ENCODE measurements at regions not wholly inside any gene's neighbourhood (a gene's known extent, or its start where the extent isn't known, plus 50 kb on each side); places are given as distances from the start of the nearest gene placed in this dataset.

DNA sequence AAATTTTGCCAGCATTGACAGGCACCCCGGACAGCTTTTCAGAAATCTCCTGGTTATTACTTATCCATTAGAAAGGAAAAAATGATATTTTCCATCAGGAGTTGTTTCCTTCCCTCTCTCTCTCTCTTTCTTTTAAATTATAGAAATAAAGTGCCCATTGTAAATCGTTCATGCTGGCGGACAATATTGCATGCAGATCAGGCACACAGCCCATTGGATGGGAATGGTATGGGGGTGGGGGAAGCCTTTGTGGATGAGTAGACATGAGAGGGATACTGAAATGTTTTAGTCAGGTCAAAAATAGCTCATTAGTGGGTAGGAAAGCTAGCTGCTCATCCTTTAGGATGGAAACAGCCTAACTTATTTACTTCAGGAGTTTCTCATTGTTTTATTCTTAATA, 764.9 kb upstream of the MMS22L start:
- no peak overlapping the region for H3K4me2 ChIP-seq (ENCODE audit: insufficient read depth in 1 of 2, low read depth in 2 of 2, low read length in 2 of 2)
- WGBS, 2 experiments (ENCODE audit: extremely low coverage in 1 of 2, insufficient coverage in 1 of 2, insufficient read length in 1 of 2, insufficient replicate concordance in 2 of 2, low coverage in 1 of 2, low lambda C conversion rate in 2 of 2, missing lambda C conversion rate in 1 of 2): 85% methylated on average over 3 of the region's 3 CpGs; no CpG with 5 or more reads in 1 of the 2 experiments

More for the DNA sequence above, 764.9 kb upstream of the MMS22L start:
- Histone ChIP-seq H3K27ac (ENCODE audit: low read depth, low read length) (no peak overlapping the region), H4K8ac (ENCODE audit: extremely low read depth, insufficient read depth, low read length) (no peak overlapping the region), H3K27me3 (replicated peaks in 1 of 4; ENCODE audit: control insufficient read depth in 3 of 4, extremely low read depth in 1 of 4, insufficient read depth in 3 of 4, low read length in 3 of 4) (no peaks in the 10 kb centered on the region), H3K4me1 (replicated peaks in 1 of 4; ENCODE audit: control insufficient read depth in 3 of 4, insufficient read depth in 4 of 4, low read length in 3 of 4) (peaks cover 0 to 25% (median 19%) of the 10 kb centered on the region in 4 experiments; a peak in 5 of 7 replicates), H3K9me3 (ENCODE audit: insufficient read depth in 2 of 2, low read depth in 1 of 2, low read length in 1 of 2) (no peaks in the 10 kb centered on the region), H3K4ac (replicated peaks; ENCODE audit: insufficient read length, low read depth, low read length) (no peak overlapping the region), H3K56ac (replicated peaks; ENCODE audit: insufficient read length, low read depth, low read length) (no peak overlapping the region), H3K23ac (ENCODE audit: insufficient read length) (no peak overlapping the region), H2BK5ac (ENCODE audit: low read depth, low read length) (no peak overlapping the region), H2AFZ (ENCODE audit: low read length) (no peak overlapping the region), H3K79me2 (ENCODE audit: control insufficient read depth in 1 of 2, insufficient read depth in 2 of 2, low read length in 2 of 2) (no peaks in the 10 kb centered on the region), H3K18ac (ENCODE audit: extremely low read depth, low read length) (no peak overlapping the region), H3K36me3 (ENCODE audit: control insufficient read depth in 2 of 4, insufficient read depth in 4 of 4, low read length in 3 of 4) (no peaks in the 10 kb centered on the region), H2BK20ac (ENCODE audit: low read length) (0 out of 2 replicates have a peak overlapping the region, but pooled peaks have one; percentile 13), H2BK12ac (ENCODE audit: low read depth, low read length) (no peak overlapping the region), H2BK15ac (ENCODE audit: low read length) (no peak overlapping the region), H3K79me1 (ENCODE audit: low read depth, low read length) (no peaks in the 10 kb centered on the region), H3K14ac (ENCODE audit: insufficient read length) (no peak overlapping the region), H2BK120ac (replicated peaks; ENCODE audit: low read depth, low read length) (peak overlapping the region; percentile 56), H4K5ac (ENCODE audit: insufficient read length, low read depth, low read length) (no peak overlapping the region), H4K91ac (replicated peaks; ENCODE audit: insufficient read length, low read length) (peak overlapping the region; percentile 42), H4K20me1 (replicated peaks in 1 of 2; ENCODE audit: control insufficient read depth in 1 of 2, insufficient read depth in 2 of 2, low read length in 2 of 2) (no peaks in the 10 kb centered on the region), H3K4me3 (ENCODE audit: extremely low read depth in 1 of 4, insufficient read depth in 2 of 4, low read depth in 3 of 4, low read length in 4 of 4) (no peak overlapping the region), H3K23me2 (ENCODE audit: low read depth, low read length) (no peaks in the 10 kb centered on the region), H2AK5ac (ENCODE audit: low read depth, low read length) (no peak overlapping the region), H3K9ac (replicated peaks in 1 of 4; ENCODE audit: extremely low read depth in 1 of 4, low read depth in 3 of 4, low read length in 3 of 4) (no peak overlapping the region)
- ChIA-PET CTCF (ENCODE audit: partially characterized antibody) (no interaction called here), POLR2A (ENCODE audit: partially characterized antibody) (no interaction called here)
- TF ChIP-seq SAP30 (IDR thresholded peaks at IDR 0.05; ENCODE audit: insufficient read depth, insufficient replicate concordance, low read length) (no peak), RFX5 (IDR thresholded peaks at IDR 0.05; ENCODE audit: borderline replicate concordance, low read depth, low read length) (no peak), CTBP2 (IDR thresholded peaks at IDR 0.05; ENCODE audit: borderline replicate concordance, insufficient read depth, insufficient read length, low read length) (no peak), NRF1 (IDR thresholded peaks at IDR 0.05; ENCODE audit: low read depth, low read length) (no peak)
- DNase-seq (ENCODE audit: low read depth in 1 of 2, low spot score in 2 of 2): no peak
- FAIRE-seq: no peak
